ENCODE measurements at regions not wholly inside any gene's neighbourhood (a gene's known extent, or its start where the extent isn't known, plus 50 kb on each side); places are given as distances from the start of the nearest gene placed in this dataset.

- no peaks in the 10 kb centered on the region for H3K36me3 ChIP-seq (ENCODE audit: control insufficient read depth in 4 of 4, insufficient read depth in 3 of 4, low read depth in 1 of 4, low read length in 3 of 4)
- no peaks in the 10 kb centered on the region for H3K27me3 ChIP-seq (ENCODE audit: control insufficient read depth in 4 of 4, insufficient read depth in 4 of 4, low read length in 3 of 4)
- no peaks in the 10 kb centered on the region for H3K4me1 ChIP-seq (ENCODE audit: control insufficient read depth in 4 of 4, insufficient read depth in 4 of 4, low read length in 3 of 4)
- H3K4me3 ChIP-seq (ENCODE audit: low read depth in 1 of 3, low read length in 3 of 3): no peak overlapping the region
- H3K27ac ChIP-seq (ENCODE audit: low read depth in 1 of 2, low read length in 2 of 2): peak overlapping the region in 1 of 2 donors; percentile 46
- DNase-seq (ENCODE audit: low spot score): no peak
- no peaks in the 10 kb centered on the region for H3K9me3 ChIP-seq (ENCODE audit: control insufficient read depth in 4 of 4, low read length in 3 of 4)
- no peak overlapping the region for H3K9ac ChIP-seq (ENCODE audit: low read depth in 1 of 2, low read length in 2 of 2)
- WGBS: 91% methylated on average over 6 of the region's 6 CpGs
- TF ChIP-seq RXRA (IDR thresholded peaks at IDR 0.05) (no peak), HNF4A (conservative IDR thresholded peaks at IDR 0.05) (no peak), CTCF (IDR thresholded peaks at IDR 0.05; ENCODE audit: low read depth, low read length, missing input control) (no peak), YY1 (IDR thresholded peaks at IDR 0.05) (no peak), RAD21 (IDR thresholded peaks at IDR 0.05) (no peak), SP1 (IDR thresholded peaks at IDR 0.05) (no peak), NR2F2 (IDR thresholded peaks at IDR 0.05) (no peak), FOXA2 (IDR thresholded peaks at IDR 0.05) (no peak), REST (IDR thresholded peaks at IDR 0.05) (no peak), GABPA (IDR thresholded peaks at IDR 0.05 in 1 of 2, conservative IDR thresholded peaks at IDR 0.05 in 1 of 2) (no peak), TAF1 (conservative IDR thresholded peaks at IDR 0.05) (no peak), ZBTB33 (IDR thresholded peaks at IDR 0.05) (no peak), FOXA1 (IDR thresholded peaks at IDR 0.05) (no peak), ATF3 (IDR thresholded peaks at IDR 0.05) (no peak), HNF4G (IDR thresholded peaks at IDR 0.05) (no peak), JUND (IDR thresholded peaks at IDR 0.05) (no peak)
These were observed 243.5 kb upstream of the ROPN1 start for GRCh38 chr3:124235446-124235845.

- TF ChIP-seq CTCF (IDR thresholded peaks at IDR 0.05; ENCODE audit: low read depth, low read length, missing input control): no peak
- no peak for TF ChIP-seq ATF3 (IDR thresholded peaks at IDR 0.05)
- no peak for TF ChIP-seq JUND (IDR thresholded peaks at IDR 0.05)
- TF ChIP-seq MAX (IDR thresholded peaks at IDR 0.05): no peak
- no peak for TF ChIP-seq FOXA2 (IDR thresholded peaks at IDR 0.05)
- no peak for TF ChIP-seq SP1 (IDR thresholded peaks at IDR 0.05)
- TF ChIP-seq HNF4G (IDR thresholded peaks at IDR 0.05): no peak
- Histone ChIP-seq H3K4me1 (ENCODE audit: control insufficient read depth in 4 of 4, insufficient read depth in 4 of 4, low read length in 3 of 4) (no peaks in the 10 kb centered on the region), H3K27ac (ENCODE audit: low read depth in 1 of 2, low read length in 2 of 2) (no peak overlapping the region), H3K36me3 (ENCODE audit: control insufficient read depth in 4 of 4, insufficient read depth in 3 of 4, low read depth in 1 of 4, low read length in 3 of 4) (no peaks in the 10 kb centered on the region), H3K27me3 (ENCODE audit: control insufficient read depth in 4 of 4, insufficient read depth in 4 of 4, low read length in 3 of 4) (no peaks in the 10 kb centered on the region), H3K9me3 (ENCODE audit: control insufficient read depth in 4 of 4, low read length in 3 of 4) (no peaks in the 10 kb centered on the region), H3K4me3 (ENCODE audit: low read depth in 1 of 3, low read length in 3 of 3) (no peak overlapping the region), H3K9ac (ENCODE audit: low read depth in 1 of 2, low read length in 2 of 2) (no peak overlapping the region)
- DNase-seq (ENCODE audit: low spot score): no peak
- 96% methylated on average over 5 of the region's 5 CpGs for WGBS
These were observed 251.4 kb upstream of the ROPN1 start for GRCh38 chr3:124243177-124243859.

All from liver (tissue), 8 donors.